ENCODE measurements at regions not wholly inside any gene's neighbourhood (a gene's known extent, or its start where the extent isn't known, plus 50 kb on each side); places are given as distances from the start of the nearest gene placed in this dataset.

DNA sequence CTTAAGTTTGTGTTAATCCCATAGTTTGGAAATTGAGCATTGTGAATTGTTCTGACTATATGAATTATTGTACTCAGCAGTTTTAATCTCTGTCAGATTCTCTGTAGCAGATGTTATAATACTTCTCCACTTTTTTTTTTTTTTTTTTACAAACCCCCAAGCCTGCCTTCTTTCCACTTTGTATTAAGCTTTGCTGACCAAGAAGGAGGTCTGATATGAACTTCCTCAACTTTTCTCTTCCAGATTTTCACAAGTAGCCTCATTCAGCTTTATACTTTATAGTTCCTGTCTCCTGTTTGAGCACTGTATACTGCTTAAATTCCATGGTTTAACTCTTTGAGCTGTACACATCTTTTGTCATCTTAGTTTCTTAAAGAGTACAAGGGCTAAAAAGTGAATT, 105.0 kb downstream of the HAUS1 start (continued):
- TF ChIP-seq, protein P1, sequence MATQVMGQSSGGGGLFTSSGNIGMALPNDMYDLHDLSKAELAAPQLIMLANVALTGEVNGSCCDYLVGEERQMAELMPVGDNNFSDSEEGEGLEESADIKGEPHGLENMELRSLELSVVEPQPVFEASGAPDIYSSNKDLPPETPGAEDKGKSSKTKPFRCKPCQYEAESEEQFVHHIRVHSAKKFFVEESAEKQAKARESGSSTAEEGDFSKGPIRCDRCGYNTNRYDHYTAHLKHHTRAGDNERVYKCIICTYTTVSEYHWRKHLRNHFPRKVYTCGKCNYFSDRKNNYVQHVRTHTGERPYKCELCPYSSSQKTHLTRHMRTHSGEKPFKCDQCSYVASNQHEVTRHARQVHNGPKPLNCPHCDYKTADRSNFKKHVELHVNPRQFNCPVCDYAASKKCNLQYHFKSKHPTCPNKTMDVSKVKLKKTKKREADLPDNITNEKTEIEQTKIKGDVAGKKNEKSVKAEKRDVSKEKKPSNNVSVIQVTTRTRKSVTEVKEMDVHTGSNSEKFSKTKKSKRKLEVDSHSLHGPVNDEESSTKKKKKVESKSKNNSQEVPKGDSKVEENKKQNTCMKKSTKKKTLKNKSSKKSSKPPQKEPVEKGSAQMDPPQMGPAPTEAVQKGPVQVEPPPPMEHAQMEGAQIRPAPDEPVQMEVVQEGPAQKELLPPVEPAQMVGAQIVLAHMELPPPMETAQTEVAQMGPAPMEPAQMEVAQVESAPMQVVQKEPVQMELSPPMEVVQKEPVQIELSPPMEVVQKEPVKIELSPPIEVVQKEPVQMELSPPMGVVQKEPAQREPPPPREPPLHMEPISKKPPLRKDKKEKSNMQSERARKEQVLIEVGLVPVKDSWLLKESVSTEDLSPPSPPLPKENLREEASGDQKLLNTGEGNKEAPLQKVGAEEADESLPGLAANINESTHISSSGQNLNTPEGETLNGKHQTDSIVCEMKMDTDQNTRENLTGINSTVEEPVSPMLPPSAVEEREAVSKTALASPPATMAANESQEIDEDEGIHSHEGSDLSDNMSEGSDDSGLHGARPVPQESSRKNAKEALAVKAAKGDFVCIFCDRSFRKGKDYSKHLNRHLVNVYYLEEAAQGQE (IDR thresholded peaks at IDR 0.05; ENCODE audit: low read depth), result no peak
- TF ChIP-seq, protein P2, sequence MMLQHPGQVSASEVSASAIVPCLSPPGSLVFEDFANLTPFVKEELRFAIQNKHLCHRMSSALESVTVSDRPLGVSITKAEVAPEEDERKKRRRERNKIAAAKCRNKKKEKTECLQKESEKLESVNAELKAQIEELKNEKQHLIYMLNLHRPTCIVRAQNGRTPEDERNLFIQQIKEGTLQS (IDR thresholded peaks at IDR 0.05), result no peak

DNA sequence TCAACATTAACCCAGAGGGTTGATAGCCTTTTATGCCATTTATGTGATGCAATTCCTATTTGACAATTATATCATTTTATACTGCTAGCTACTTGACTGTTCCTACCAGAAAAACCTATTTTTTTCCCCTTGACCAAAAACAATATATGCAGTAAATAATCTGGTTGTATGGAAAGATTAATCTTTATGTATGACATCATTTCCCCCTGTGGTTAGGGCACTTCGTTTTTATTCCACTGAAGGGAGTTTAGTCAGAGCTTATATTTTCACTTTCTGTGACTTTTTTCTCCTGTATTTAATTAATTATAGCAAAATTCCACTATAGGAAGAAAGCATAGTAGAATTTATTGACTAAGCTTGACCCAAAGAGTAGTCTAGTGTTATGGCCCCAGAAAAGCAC, 107.6 kb downstream of the HAUS1 start:
- ATAC-seq (no peak), DNase-seq (ENCODE audit: low read depth, low spot score) (no peak)
- intact Hi-C loops (cut with micrococcal nuclease), result no loop called here
- Histone ChIP-seq H3K27me3 (ENCODE audit: insufficient read depth, low read length) (no peaks in the 10 kb centered on the region), H3K9me3 (ENCODE audit: control insufficient read depth in 1 of 2, insufficient read depth in 1 of 2, low read depth in 1 of 2, low read length in 2 of 2) (no peaks in the 10 kb centered on the region), H3K4me3 (replicated peaks in 1 of 2; ENCODE audit: low read depth in 1 of 2, low read length in 2 of 2) (no peak overlapping the region), H3K4me1 (ENCODE audit: control insufficient read depth in 1 of 2, insufficient read depth in 2 of 2, low read length in 2 of 2) (no peaks in the 10 kb centered on the region), H3K9me2 (ENCODE audit: insufficient read depth) (no peaks in the 10 kb centered on the region), H4K20me1 (ENCODE audit: insufficient read depth) (peaks cover 11% of the 10 kb centered on the region; the same call in 1 of the 2 replicates), H3K9ac (ENCODE audit: low read length) (no peak overlapping the region), H3K27ac (ENCODE audit: low read depth, low read length) (no peak overlapping the region), H3K79me2 (ENCODE audit: insufficient read depth, low read length) (peaks cover 91% of the 10 kb centered on the region), H3K4me2 (ENCODE audit: low read length) (no peak overlapping the region), H3K36me3 (ENCODE audit: control insufficient read depth in 1 of 2, insufficient read depth in 2 of 2, low read length in 2 of 2) (0 out of 4 replicates have a peak, but pooled peaks cover 0 to 4% of the 10 kb centered on the region in 2 experiments), H2AFZ (ENCODE audit: low read depth, low read length, poor library complexity, severe bottlenecking) (no peak overlapping the region)
- POLR2A ChIA-PET, result interaction anchor here (1.4 kb wide), 1 partner anchor 60 kb away, joined by 3 read pairs; no protein-coding TSS in a partner anchor
- CTCF ChIA-PET, result interaction anchor here (1.1 to 2.2 kb wide), 4 partner anchors 10 to 38 kb away, joined by 3 to 23 read pairs (median 4); a partner anchor contains a TSS
- TF ChIP-seq ELF1 (IDR thresholded peaks at IDR 0.05; ENCODE audit: borderline replicate concordance, low read depth) (no peak), TCF7L2 (IDR thresholded peaks at IDR 0.05; ENCODE audit: borderline replicate concordance, extremely low read depth, insufficient read depth, insufficient read length) (no peak)
- RAD21 ChIA-PET (ENCODE audit: low non-redundant PET in 1 of 2, low total read pairs in 2 of 2, uncharacterized antibody in 2 of 2, unreplicated experiment in 2 of 2), result no interaction called here
- no TSS peak for BruUV-seq (replicated peaks)

Data from HCT116 (cell line).